Ishikawa (cell line): ENCODE measurements at regions not wholly inside any gene's neighbourhood (a gene's known extent, or its start where the extent isn't known, plus 50 kb on each side); places are given as distances from the start of the nearest gene placed in this dataset.

Experiments used
- CEBPB ChIP-seq: IDR thresholded peaks from 2 replicates; pipeline ENCODE4 v1.6.1; 2012
- EP300 ChIP-seq: IDR thresholded peaks from 2 replicates; pipeline ENCODE4 v1.6.1; 2012; ENCODE audit warnings: borderline replicate concordance
- FOXM1 ChIP-seq: IDR thresholded peaks from 2 replicates; pipeline ENCODE4 v1.6.1; 2012; ENCODE audit warnings: low read depth, borderline replicate concordance
- TAF1 ChIP-seq: IDR thresholded peaks from 2 replicates; pipeline ENCODE4 v1.6.1; 2012; ENCODE audit warnings: low read depth, mild to moderate bottlenecking
- TCF12 ChIP-seq: IDR thresholded peaks from 2 replicates; pipeline ENCODE4 v1.6.1; 2012; ENCODE audit warnings: low read depth
- YY1 ChIP-seq: IDR thresholded peaks from 2 replicates; pipeline ENCODE4 v1.6.1; 2012; ENCODE audit warnings: low read depth
- TF ChIP-seq, protein P1 (sequence below): IDR thresholded peaks from 2 replicates; pipeline ENCODE4 v1.6.1; 2012; ENCODE audit warnings: low read depth, mild to moderate bottlenecking
- TF ChIP-seq, protein P2 (sequence below): IDR thresholded peaks from 2 replicates; pipeline ENCODE4 v1.6.1; 2012

DNA sequence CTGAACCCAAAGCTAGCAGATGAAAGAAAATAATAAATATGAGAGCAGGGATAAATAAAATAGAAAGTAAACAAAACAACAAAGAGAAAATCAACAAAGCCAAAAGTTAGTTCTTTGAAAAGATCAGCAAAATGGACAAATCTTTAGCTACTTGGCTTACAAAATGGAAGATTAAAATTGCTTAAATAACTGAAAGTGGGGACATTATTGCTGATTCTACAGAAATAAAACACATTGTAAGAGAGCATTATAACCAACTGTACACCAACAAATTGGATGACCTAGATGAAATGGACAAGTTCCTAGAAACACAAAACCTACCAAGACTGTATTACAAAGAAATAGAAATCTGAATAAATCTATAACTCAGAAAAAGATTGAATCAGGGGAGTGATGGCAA lies 238.3 kb upstream of the C1orf87 start:
- TF ChIP-seq, protein P1, sequence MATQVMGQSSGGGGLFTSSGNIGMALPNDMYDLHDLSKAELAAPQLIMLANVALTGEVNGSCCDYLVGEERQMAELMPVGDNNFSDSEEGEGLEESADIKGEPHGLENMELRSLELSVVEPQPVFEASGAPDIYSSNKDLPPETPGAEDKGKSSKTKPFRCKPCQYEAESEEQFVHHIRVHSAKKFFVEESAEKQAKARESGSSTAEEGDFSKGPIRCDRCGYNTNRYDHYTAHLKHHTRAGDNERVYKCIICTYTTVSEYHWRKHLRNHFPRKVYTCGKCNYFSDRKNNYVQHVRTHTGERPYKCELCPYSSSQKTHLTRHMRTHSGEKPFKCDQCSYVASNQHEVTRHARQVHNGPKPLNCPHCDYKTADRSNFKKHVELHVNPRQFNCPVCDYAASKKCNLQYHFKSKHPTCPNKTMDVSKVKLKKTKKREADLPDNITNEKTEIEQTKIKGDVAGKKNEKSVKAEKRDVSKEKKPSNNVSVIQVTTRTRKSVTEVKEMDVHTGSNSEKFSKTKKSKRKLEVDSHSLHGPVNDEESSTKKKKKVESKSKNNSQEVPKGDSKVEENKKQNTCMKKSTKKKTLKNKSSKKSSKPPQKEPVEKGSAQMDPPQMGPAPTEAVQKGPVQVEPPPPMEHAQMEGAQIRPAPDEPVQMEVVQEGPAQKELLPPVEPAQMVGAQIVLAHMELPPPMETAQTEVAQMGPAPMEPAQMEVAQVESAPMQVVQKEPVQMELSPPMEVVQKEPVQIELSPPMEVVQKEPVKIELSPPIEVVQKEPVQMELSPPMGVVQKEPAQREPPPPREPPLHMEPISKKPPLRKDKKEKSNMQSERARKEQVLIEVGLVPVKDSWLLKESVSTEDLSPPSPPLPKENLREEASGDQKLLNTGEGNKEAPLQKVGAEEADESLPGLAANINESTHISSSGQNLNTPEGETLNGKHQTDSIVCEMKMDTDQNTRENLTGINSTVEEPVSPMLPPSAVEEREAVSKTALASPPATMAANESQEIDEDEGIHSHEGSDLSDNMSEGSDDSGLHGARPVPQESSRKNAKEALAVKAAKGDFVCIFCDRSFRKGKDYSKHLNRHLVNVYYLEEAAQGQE, result no peak
- TF ChIP-seq TAF1 (no peak), EP300 (no peak), TCF12 (no peak), CEBPB (no peak), YY1 (no peak), FOXM1 (no peak)
- TF ChIP-seq, protein P2, sequence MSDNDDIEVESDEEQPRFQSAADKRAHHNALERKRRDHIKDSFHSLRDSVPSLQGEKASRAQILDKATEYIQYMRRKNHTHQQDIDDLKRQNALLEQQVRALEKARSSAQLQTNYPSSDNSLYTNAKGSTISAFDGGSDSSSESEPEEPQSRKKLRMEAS, result no peak
